ENCODE measurements at regions not wholly inside any gene's neighbourhood (a gene's known extent, or its start where the extent isn't known, plus 50 kb on each side); places are given as distances from the start of the nearest gene placed in this dataset.

GRCh38 chr7:38051786-38052185 lies 126.3 kb upstream of the STARD3NL start:
- no peak overlapping the region for H3K27ac Mint-ChIP-seq
- H3K4me1 Mint-ChIP-seq = no peaks in the 10 kb centered on the region
- no peaks in the 10 kb centered on the region for H3K36me3 Mint-ChIP-seq
- H3K4me3 Mint-ChIP-seq = no peak overlapping the region
- peaks cover 2% of the 10 kb centered on the region for H3K27me3 Mint-ChIP-seq
- no peaks in the 10 kb centered on the region for H3K9me3 Mint-ChIP-seq (ENCODE audit: low read depth)
- CTCF ChIA-PET = no interaction called here
- ATAC-seq (no peak), DNase-seq (no peak)

GRCh38 chr7:38052786-38053185 lies 125.3 kb upstream of the STARD3NL start:
- no peaks in the 10 kb centered on the region for H3K4me1 Mint-ChIP-seq
- peaks cover 9% of the 10 kb centered on the region for H3K27me3 Mint-ChIP-seq
- H3K36me3 Mint-ChIP-seq = no peaks in the 10 kb centered on the region
- DNase-seq (no peak), ATAC-seq (no peak)
- H3K4me3 Mint-ChIP-seq = no peak overlapping the region
- CTCF ChIA-PET = no interaction called here
- H3K27ac Mint-ChIP-seq = no peak overlapping the region
- no peaks in the 10 kb centered on the region for H3K9me3 Mint-ChIP-seq (ENCODE audit: low read depth)

GRCh38 chr7:38054199-38054598 lies 123.8 kb upstream of the STARD3NL start:
- CTCF ChIA-PET = no interaction called here
- no peak overlapping the region for H3K4me3 Mint-ChIP-seq
- no peaks in the 10 kb centered on the region for H3K4me1 Mint-ChIP-seq
- peaks cover 9% of the 10 kb centered on the region for H3K27me3 Mint-ChIP-seq
- H3K27ac Mint-ChIP-seq = no peak overlapping the region
- ATAC-seq = no peak
- no peaks in the 10 kb centered on the region for H3K9me3 Mint-ChIP-seq (ENCODE audit: low read depth)
- H3K36me3 Mint-ChIP-seq = no peaks in the 10 kb centered on the region
- DNase-seq = no peak

GRCh38 chr7:38057829-38058228 lies 120.2 kb upstream of the STARD3NL start:
- no peak overlapping the region for H3K4me3 Mint-ChIP-seq
- no peaks in the 10 kb centered on the region for H3K36me3 Mint-ChIP-seq
- no peaks in the 10 kb centered on the region for H3K9me3 Mint-ChIP-seq (ENCODE audit: low read depth)
- DNase-seq = no peak
- H3K4me1 Mint-ChIP-seq = no peaks in the 10 kb centered on the region
- no peak overlapping the region for H3K27ac Mint-ChIP-seq
- CTCF ChIA-PET = no interaction called here
- H3K27me3 Mint-ChIP-seq = peaks cover 19% of the 10 kb centered on the region
- no peak for ATAC-seq

GRCh38 chr7:38060116-38060515 lies 117.9 kb upstream of the STARD3NL start:
- Mint-ChIP-seq H3K27ac (no peak overlapping the region), H3K9me3 (ENCODE audit: low read depth) (no peaks in the 10 kb centered on the region), H3K27me3 (peaks cover 17% of the 10 kb centered on the region), H3K36me3 (no peaks in the 10 kb centered on the region), H3K4me1 (no peaks in the 10 kb centered on the region), H3K4me3 (no peak overlapping the region)
- CTCF ChIA-PET = no interaction called here
- ATAC-seq = no peak
- no peak for DNase-seq

GRCh38 chr7:38060637-38061036 lies 117.4 kb upstream of the STARD3NL start:
- DNase-seq = no peak
- Mint-ChIP-seq H3K4me1 (no peaks in the 10 kb centered on the region), H3K27me3 (peaks cover 17% of the 10 kb centered on the region), H3K27ac (no peak overlapping the region), H3K36me3 (no peaks in the 10 kb centered on the region), H3K9me3 (ENCODE audit: low read depth) (no peaks in the 10 kb centered on the region), H3K4me3 (no peak overlapping the region)
- CTCF ChIA-PET = no interaction called here
- no peak for ATAC-seq

GRCh38 chr7:38066391-38066790 lies 111.7 kb upstream of the STARD3NL start:
- no peak overlapping the region for H3K27ac Mint-ChIP-seq
- CTCF ChIA-PET = no interaction called here
- no peak for ATAC-seq
- H3K36me3 Mint-ChIP-seq = no peaks in the 10 kb centered on the region
- H3K27me3 Mint-ChIP-seq = peaks cover 13% of the 10 kb centered on the region
- H3K4me1 Mint-ChIP-seq = no peaks in the 10 kb centered on the region
- no peaks in the 10 kb centered on the region for H3K9me3 Mint-ChIP-seq (ENCODE audit: low read depth)
- H3K4me3 Mint-ChIP-seq = no peak overlapping the region
- no peak for DNase-seq

GRCh38 chr7:38068461-38068860 lies 109.6 kb upstream of the STARD3NL start:
- H3K4me1 Mint-ChIP-seq = no peaks in the 10 kb centered on the region
- H3K9me3 Mint-ChIP-seq (ENCODE audit: low read depth) = no peaks in the 10 kb centered on the region
- no peaks in the 10 kb centered on the region for H3K36me3 Mint-ChIP-seq
- peaks cover 9% of the 10 kb centered on the region for H3K27me3 Mint-ChIP-seq
- CTCF ChIA-PET = no interaction called here
- DNase-seq = no peak
- no peak overlapping the region for H3K4me3 Mint-ChIP-seq
- no peak overlapping the region for H3K27ac Mint-ChIP-seq
- ATAC-seq = no peak

GRCh38 chr7:38069052-38069451 lies 109.0 kb upstream of the STARD3NL start:
- Mint-ChIP-seq H3K36me3 (no peaks in the 10 kb centered on the region), H3K27ac (no peak overlapping the region), H3K4me3 (no peak overlapping the region), H3K4me1 (no peaks in the 10 kb centered on the region), H3K27me3 (peaks cover 13% of the 10 kb centered on the region), H3K9me3 (ENCODE audit: low read depth) (no peaks in the 10 kb centered on the region)
- CTCF ChIA-PET = no interaction called here
- ATAC-seq = no peak
- DNase-seq = no peak

- H3K9me3 Mint-ChIP-seq (ENCODE audit: low read depth) = no peaks in the 10 kb centered on the region
- DNase-seq (no peak), ATAC-seq (no peak)
- no peak overlapping the region for H3K4me3 Mint-ChIP-seq
- peaks cover 25% of the 10 kb centered on the region for H3K27me3 Mint-ChIP-seq
- H3K4me1 Mint-ChIP-seq = no peaks in the 10 kb centered on the region
- H3K27ac Mint-ChIP-seq = no peak overlapping the region
- no peaks in the 10 kb centered on the region for H3K36me3 Mint-ChIP-seq
- CTCF ChIA-PET = interaction anchor here (1.6 kb wide), 1 partner anchor 303 kb away, joined by 3 read pairs; no protein-coding TSS in a partner anchor
These were observed 107.3 kb upstream of the STARD3NL start for GRCh38 chr7:38070718-38071117.

GRCh38 chr7:38086857-38087256 lies 91.2 kb upstream of the STARD3NL start:
- CTCF ChIA-PET = no interaction called here

GRCh38 chr7:38102507-38102906 lies 75.5 kb upstream of the STARD3NL start:
- H3K4me3 Mint-ChIP-seq = no peak overlapping the region
- CTCF ChIA-PET = interaction anchor here (0.8 to 1.6 kb wide), 3 partner anchors 216 to 274 kb away, joined by 3 to 4 read pairs (median 3); no protein-coding TSS in a partner anchor

More at GRCh38 chr7:38086857-38087256, 91.2 kb upstream of the STARD3NL start:
- Mint-ChIP-seq H3K9me3 (ENCODE audit: low read depth) (no peaks in the 10 kb centered on the region), H3K4me3 (no peak overlapping the region), H3K36me3 (no peaks in the 10 kb centered on the region), H3K4me1 (no peaks in the 10 kb centered on the region), H3K27ac (no peak overlapping the region), H3K27me3 (peaks cover 19% of the 10 kb centered on the region)
- DNase-seq = no peak
- no peak for ATAC-seq

GRCh38 chr7:38105874-38106483 lies 72.1 kb upstream of the STARD3NL start:
- CTCF ChIA-PET = interaction anchor here (0.9 to 5.0 kb wide), 8 partner anchors 74 to 264 kb away, joined by 3 to 70 read pairs (median 4); no protein-coding TSS in a partner anchor
- no peaks in the 10 kb centered on the region for H3K9me3 Mint-ChIP-seq (ENCODE audit: low read depth)
- ATAC-seq (peak; percentile 70), DNase-seq (no peak)
- H3K27me3 Mint-ChIP-seq = peaks cover 33% of the 10 kb centered on the region
- no peaks in the 10 kb centered on the region for H3K36me3 Mint-ChIP-seq
- H3K27ac Mint-ChIP-seq = no peak overlapping the region
- H3K4me3 Mint-ChIP-seq = no peak overlapping the region
- peaks cover 2% of the 10 kb centered on the region for H3K4me1 Mint-ChIP-seq

More at GRCh38 chr7:38102507-38102906, 75.5 kb upstream of the STARD3NL start:
- Mint-ChIP-seq H3K9me3 (ENCODE audit: low read depth) (peaks cover 12% of the 10 kb centered on the region), H3K27me3 (peaks cover 20% of the 10 kb centered on the region), H3K36me3 (peaks cover 5% of the 10 kb centered on the region), H3K27ac (no peak overlapping the region), H3K4me1 (peaks cover 2% of the 10 kb centered on the region)
- ATAC-seq = no peak
- no peak for DNase-seq

- no peaks in the 10 kb centered on the region for H3K9me3 Mint-ChIP-seq (ENCODE audit: low read depth)
- peaks cover 36% of the 10 kb centered on the region for H3K27me3 Mint-ChIP-seq
- peaks cover 2% of the 10 kb centered on the region for H3K4me1 Mint-ChIP-seq
- no peak overlapping the region for H3K27ac Mint-ChIP-seq
- ATAC-seq (peak; percentile 91), DNase-seq (peak; percentile 79)
- H3K4me3 Mint-ChIP-seq = no peak overlapping the region
- CTCF ChIA-PET = interaction anchor here (0.8 to 5.0 kb wide), 18 partner anchors 8 to 272 kb away, joined by 3 to 70 read pairs (median 4); no protein-coding TSS in a partner anchor
- H3K36me3 Mint-ChIP-seq = no peaks in the 10 kb centered on the region
These were observed 70.6 kb upstream of the STARD3NL start for GRCh38 chr7:38107486-38107893.

Data from activated CD8-positive, alpha-beta memory T cell treated with anti-CD3 and anti-CD28 coated beads, Interleukin-2, amount 10 ng/mL, durations not matched to agents 7 days and 5 days (primary cell).